Type B pancreatic cell (in vitro differentiated cells): ENCODE measurements at regions not wholly inside any gene's neighbourhood (a gene's known extent, or its start where the extent isn't known, plus 50 kb on each side); places are given as distances from the start of the nearest gene placed in this dataset.

Experiments
- DNase-seq: peaks from one replicate; pipeline ENCODE4 v3.0.0; 2021; ENCODE audit warnings: mixed read lengths; ENCODE audit not compliant: unreplicated experiment; ENCODE audit errors: extremely low spot score
- H3K27ac Mint-ChIP-seq: 2 replicates; pipeline ENCODE4 v1.8.0; 2021; ENCODE audit warnings: mild to moderate bottlenecking, mixed read lengths
- H3K27me3 Mint-ChIP-seq: 2 replicates; pipeline ENCODE4 v1.8.0; 2021; ENCODE audit warnings: mixed read lengths
- H3K36me3 Mint-ChIP-seq: 2 replicates; pipeline ENCODE4 v1.8.0; 2021; ENCODE audit warnings: mixed read lengths
- H3K4me1 Mint-ChIP-seq: one replicate; pipeline ENCODE4 v1.8.0; 2021; ENCODE audit warnings: mixed read lengths; ENCODE audit not compliant: unreplicated experiment
- H3K4me3 Mint-ChIP-seq: 2 replicates; pipeline ENCODE4 v1.8.0; 2021; ENCODE audit warnings: mild to moderate bottlenecking, mixed read lengths
- H3K9me3 Mint-ChIP-seq: 2 replicates; pipeline ENCODE4 v1.8.0; 2021; ENCODE audit warnings: mixed read lengths
- TF ChIP-seq, protein P1 (sequence below): fragments of 200-600 bp; sonication (generic); conservative IDR thresholded peaks from 2 replicates; pipeline ENCODE4 v1.5.0; 2021; ENCODE audit warnings: antibody characterized with exemption, mild to moderate bottlenecking

DNA sequence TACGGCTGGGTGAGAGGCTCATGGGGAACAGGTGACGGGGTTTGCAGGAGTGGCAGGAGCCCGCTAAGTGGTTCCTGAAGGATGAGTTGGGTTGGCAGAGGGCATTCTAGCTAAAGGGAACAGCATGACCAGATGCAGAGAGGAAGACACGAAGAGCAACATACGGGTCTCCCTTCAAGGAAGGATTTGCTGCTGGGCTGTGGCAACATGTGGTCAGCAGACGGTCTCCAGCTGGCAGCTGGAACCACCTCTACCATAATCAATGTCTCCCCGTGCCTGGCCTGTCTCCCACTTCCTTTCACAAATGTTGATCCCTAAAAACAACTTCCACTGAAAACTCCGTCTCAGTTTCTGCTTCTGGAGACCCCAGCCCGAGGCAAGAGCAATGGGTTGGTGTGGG is 80.6 kb upstream of the SULF2 start:
- no peak overlapping the region for H3K27ac Mint-ChIP-seq
- no peaks in the 10 kb centered on the region for H3K9me3 Mint-ChIP-seq
- H3K27me3 Mint-ChIP-seq, result peaks cover 22% of the 10 kb centered on the region
- H3K36me3 Mint-ChIP-seq, result no peaks in the 10 kb centered on the region
- peaks cover 7% of the 10 kb centered on the region for H3K4me1 Mint-ChIP-seq
- DNase-seq, result no peak
- TF ChIP-seq, protein P1, sequence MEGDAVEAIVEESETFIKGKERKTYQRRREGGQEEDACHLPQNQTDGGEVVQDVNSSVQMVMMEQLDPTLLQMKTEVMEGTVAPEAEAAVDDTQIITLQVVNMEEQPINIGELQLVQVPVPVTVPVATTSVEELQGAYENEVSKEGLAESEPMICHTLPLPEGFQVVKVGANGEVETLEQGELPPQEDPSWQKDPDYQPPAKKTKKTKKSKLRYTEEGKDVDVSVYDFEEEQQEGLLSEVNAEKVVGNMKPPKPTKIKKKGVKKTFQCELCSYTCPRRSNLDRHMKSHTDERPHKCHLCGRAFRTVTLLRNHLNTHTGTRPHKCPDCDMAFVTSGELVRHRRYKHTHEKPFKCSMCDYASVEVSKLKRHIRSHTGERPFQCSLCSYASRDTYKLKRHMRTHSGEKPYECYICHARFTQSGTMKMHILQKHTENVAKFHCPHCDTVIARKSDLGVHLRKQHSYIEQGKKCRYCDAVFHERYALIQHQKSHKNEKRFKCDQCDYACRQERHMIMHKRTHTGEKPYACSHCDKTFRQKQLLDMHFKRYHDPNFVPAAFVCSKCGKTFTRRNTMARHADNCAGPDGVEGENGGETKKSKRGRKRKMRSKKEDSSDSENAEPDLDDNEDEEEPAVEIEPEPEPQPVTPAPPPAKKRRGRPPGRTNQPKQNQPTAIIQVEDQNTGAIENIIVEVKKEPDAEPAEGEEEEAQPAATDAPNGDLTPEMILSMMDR, result no peak
- no peak overlapping the region for H3K4me3 Mint-ChIP-seq

DNA sequence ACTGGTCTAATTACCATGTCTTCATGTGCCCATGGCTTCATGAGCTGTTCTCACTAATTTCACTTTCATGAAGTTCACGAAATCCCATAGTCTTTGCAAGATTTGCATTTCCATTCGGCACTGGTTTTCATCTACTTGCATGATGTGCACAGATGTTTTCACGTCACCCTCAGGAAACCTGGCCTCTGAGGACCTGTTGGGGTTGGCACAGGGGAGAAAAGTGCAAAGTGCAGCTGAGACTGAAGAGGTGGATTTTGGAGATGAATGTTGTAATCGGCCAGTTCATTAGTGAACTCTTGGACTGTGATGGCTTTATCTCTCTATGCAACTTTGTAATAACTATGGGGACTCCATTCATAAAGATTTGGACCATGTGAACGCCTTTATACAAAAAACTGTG is 80.2 kb upstream of the SULF2 start:
- Mint-ChIP-seq H3K4me1 (peaks cover 7% of the 10 kb centered on the region), H3K4me3 (no peak overlapping the region), H3K9me3 (no peaks in the 10 kb centered on the region), H3K27ac (no peak overlapping the region), H3K36me3 (no peaks in the 10 kb centered on the region), H3K27me3 (peaks cover 23% of the 10 kb centered on the region)
- no peak for DNase-seq
- TF ChIP-seq, protein P1, result no peak

DNA sequence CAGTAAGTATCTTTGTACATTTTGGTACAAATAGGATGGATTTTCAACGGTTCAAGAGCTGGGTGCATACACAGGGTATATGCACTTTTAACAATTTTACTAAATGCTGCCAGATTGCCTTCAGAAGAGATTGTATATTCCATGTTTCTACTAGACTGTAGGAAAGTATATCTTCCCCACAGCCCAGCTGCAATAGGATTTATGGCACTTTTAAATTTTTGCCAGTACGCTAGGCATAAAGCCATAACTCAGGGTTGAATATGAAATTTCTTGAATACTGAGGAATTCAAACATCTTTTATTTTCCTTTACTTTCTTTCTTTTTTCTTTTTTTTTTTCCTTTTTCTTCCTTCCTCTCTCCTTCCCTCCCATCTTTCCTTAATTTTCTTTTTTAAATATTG is 78.7 kb upstream of the SULF2 start:
- Mint-ChIP-seq H3K36me3 (no peaks in the 10 kb centered on the region), H3K4me3 (no peak overlapping the region), H3K4me1 (peaks cover 13% of the 10 kb centered on the region), H3K9me3 (no peaks in the 10 kb centered on the region), H3K27me3 (peaks cover 16% of the 10 kb centered on the region), H3K27ac (no peak overlapping the region)
- no peak for DNase-seq
- TF ChIP-seq, protein P1, result no peak

DNA sequence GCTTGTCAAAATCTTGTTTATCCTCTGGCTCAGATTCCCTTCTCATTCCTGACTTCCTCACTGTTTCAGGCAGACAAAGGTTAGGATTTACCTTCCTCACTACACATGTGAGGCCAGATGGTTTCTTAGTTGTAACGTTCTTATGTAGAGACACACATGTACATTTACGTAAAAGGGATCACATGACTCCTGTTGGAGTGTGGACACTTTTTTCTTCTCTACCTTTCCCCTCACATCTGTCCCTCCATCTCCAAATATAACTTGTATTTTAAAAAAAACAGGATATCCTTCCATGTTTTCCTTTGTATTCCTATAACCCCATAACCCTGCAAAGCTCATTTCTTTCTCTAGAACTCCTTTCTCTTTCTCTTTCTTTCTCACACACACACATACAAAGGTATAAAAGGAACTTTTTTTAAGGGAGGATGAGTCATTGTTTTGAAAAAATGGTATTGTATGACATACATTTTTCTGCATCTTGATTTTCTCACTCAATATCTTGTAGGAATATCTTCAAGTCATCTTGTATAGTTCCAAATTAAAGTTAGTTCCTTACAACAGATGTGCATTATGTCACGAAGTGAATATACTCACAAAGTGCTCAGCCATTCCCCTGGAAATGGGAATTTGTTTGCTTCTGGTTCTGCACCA is 78.2 kb upstream of the SULF2 start:
- TF ChIP-seq, protein P1, result no peak
- Mint-ChIP-seq H3K36me3 (no peaks in the 10 kb centered on the region), H3K9me3 (no peaks in the 10 kb centered on the region), H3K27me3 (peaks cover 16% of the 10 kb centered on the region), H3K4me3 (no peak overlapping the region), H3K4me1 (peaks cover 17% of the 10 kb centered on the region), H3K27ac (no peak overlapping the region)
- no peak for DNase-seq

DNA sequence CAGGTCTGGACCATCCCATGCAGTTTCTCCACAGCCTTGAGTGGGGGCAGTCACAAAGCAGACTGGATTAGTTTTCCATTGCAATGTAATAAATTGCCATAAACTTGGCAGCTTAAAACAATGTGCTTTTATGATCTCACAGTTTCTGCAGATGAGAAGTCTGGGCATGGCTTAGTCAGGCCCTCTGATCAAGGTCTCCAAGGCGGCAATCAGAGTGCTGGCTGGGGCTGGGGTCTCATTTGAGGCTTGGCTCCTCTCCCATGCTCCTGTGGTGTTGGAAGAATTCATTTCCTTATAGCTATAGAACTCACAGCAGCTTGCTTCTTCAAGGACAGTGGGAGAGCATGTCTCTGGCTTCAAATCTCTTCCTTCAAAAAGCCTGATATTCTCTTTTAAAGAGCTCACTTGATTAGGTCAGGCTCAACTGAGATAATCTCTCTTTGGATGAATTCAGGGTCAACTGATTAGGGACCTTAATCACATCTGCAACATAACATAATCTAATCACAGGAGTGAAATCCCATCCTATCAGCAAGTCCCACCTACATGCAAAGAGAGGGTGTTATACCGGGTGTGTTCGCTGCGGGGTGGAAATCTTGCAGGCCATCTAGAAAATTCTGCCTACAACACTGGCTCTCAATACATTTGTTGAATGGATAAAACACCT is 77.4 kb upstream of the SULF2 start:
- H3K27ac Mint-ChIP-seq, result no peak overlapping the region
- H3K36me3 Mint-ChIP-seq, result no peaks in the 10 kb centered on the region
- no peak for DNase-seq
- TF ChIP-seq, protein P1, result no peak
- H3K9me3 Mint-ChIP-seq, result no peaks in the 10 kb centered on the region
- H3K4me1 Mint-ChIP-seq, result peaks cover 23% of the 10 kb centered on the region
- H3K4me3 Mint-ChIP-seq, result no peak overlapping the region
- H3K27me3 Mint-ChIP-seq, result peaks cover 16% of the 10 kb centered on the region
